ENCODE measurements at regions not wholly inside any gene's neighbourhood (a gene's known extent, or its start where the extent isn't known, plus 50 kb on each side); places are given as distances from the start of the nearest gene placed in this dataset.

DNA sequence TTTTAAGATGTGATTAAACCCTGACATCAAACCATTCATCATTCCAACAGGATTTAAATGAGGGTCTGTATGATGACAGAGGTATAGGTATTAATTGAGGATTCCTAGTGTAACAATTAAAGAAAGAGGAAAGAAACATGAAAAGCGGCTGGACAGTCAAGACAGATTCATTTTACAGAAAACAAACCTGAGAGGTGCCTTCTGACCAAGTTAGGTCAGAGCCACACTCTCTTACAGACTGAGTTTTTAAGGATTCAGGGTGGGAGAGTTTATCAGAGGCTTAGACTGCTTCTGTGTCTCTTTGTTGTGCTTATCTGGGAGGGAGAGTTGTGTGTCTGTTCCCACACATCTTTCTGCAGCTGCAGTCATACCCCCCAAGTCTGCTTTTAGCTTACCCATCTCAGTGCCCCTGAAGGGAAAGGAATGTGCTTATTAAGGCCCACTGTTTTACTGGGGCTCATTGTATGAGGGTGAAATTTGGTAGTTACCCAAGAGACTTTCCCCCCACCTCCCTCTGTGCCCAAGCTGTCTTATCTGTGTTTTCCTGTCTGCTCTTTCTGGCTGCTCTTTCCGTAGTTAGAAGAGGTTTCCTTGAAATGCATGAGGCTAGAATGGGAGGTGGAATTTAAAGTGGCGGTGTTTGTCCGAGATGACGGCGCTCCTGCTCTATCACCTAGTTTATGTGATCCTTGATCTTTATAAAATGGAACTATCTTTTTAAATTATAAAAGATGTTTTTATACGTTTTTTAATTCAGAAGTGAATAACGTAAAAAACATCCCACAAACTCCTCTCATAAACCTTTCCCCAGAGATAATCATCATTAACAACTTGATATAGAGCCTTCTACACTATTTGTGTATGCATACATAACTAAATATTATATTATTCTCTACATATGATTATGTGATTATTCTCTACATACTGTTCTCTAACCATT is 96.0 kb upstream of the TNFSF4 start (continued):
- TF ChIP-seq, protein P1, sequence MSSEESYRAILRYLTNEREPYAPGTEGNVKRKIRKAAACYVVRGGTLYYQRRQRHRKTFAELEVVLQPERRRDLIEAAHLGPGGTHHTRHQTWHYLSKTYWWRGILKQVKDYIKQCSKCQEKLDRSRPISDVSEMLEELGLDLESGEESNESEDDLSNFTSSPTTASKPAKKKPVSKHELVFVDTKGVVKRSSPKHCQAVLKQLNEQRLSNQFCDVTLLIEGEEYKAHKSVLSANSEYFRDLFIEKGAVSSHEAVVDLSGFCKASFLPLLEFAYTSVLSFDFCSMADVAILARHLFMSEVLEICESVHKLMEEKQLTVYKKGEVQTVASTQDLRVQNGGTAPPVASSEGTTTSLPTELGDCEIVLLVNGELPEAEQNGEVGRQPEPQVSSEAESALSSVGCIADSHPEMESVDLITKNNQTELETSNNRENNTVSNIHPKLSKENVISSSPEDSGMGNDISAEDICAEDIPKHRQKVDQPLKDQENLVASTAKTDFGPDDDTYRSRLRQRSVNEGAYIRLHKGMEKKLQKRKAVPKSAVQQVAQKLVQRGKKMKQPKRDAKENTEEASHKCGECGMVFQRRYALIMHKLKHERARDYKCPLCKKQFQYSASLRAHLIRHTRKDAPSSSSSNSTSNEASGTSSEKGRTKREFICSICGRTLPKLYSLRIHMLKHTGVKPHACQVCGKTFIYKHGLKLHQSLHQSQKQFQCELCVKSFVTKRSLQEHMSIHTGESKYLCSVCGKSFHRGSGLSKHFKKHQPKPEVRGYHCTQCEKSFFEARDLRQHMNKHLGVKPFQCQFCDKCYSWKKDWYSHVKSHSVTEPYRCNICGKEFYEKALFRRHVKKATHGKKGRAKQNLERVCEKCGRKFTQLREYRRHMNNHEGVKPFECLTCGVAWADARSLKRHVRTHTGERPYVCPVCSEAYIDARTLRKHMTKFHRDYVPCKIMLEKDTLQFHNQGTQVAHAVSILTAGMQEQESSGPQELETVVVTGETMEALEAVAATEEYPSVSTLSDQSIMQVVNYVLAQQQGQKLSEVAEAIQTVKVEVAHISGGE (CRISPR knock-in tag; IDR thresholded peaks at IDR 0.05) = peak in 1 of 3 experiments; percentile 50; a peak in 1 of 6 replicates
- TF ChIP-seq MLLT1 (IDR thresholded peaks at IDR 0.05) = peak; percentile 61 to 64; a peak in 3 of 4 replicates
- peak in 1 of 2 experiments; percentile 40; a peak in 1 of 4 replicates for TF ChIP-seq RCOR1 (IDR thresholded peaks at IDR 0.05; ENCODE audit: borderline replicate concordance in 1 of 2, low read depth in 2 of 2, low read length in 2 of 2)
- TF ChIP-seq ZBTB17 (CRISPR knock-in tag; IDR thresholded peaks at IDR 0.05) = no peak
- no peak for TF ChIP-seq NELFE (IDR thresholded peaks at IDR 0.05; ENCODE audit: insufficient read depth, insufficient read length)
- TF ChIP-seq ATF7 (IDR thresholded peaks at IDR 0.05) = peak; percentile 27; the same call in 1 of the 2 replicates
- TF ChIP-seq RAD51 (IDR thresholded peaks at IDR 0.05; ENCODE audit: borderline replicate concordance, low read depth) = no peak; the same call in 1 of the 2 replicates
- TF ChIP-seq KDM4B (IDR thresholded peaks at IDR 0.05; ENCODE audit: borderline replicate concordance in 2 of 2, low read depth in 1 of 2) = no peak
- TF ChIP-seq HMG20A (CRISPR knock-in tag; conservative IDR thresholded peaks at IDR 0.05) = 0 out of 2 replicates have a peak, but pooled peaks have one; percentile 42
- TF ChIP-seq SMARCE1 (IDR thresholded peaks at IDR 0.05) = peak; percentile 91
- TF ChIP-seq EP400 (IDR thresholded peaks at IDR 0.05) = peak; percentile 50
- no peak for TF ChIP-seq KLF13 (tag; IDR thresholded peaks at IDR 0.05; ENCODE audit: borderline replicate concordance, low read depth)
- peak; percentile 67 for TF ChIP-seq ZBTB2 (IDR thresholded peaks at IDR 0.05)
- TF ChIP-seq CBX3 (IDR thresholded peaks at IDR 0.05; ENCODE audit: borderline replicate concordance in 1 of 2, low read length in 2 of 2) = no peak; a peak in 1 of 3 replicates
- TF ChIP-seq RBM39 (optimal IDR thresholded peaks at IDR 0.05; ENCODE audit: low read depth, low read length) = no peak
- peak; percentile 67 for TF ChIP-seq EHMT2 (IDR thresholded peaks at IDR 0.05)
- peak in 1 of 2 experiments; percentile 43; a peak in 1 of 4 replicates for TF ChIP-seq NRF1 (conservative IDR thresholded peaks at IDR 0.05 in 1 of 2, IDR thresholded peaks at IDR 0.05 in 1 of 2)
- TF ChIP-seq GATAD2A (IDR thresholded peaks at IDR 0.05) = peak; percentile 97
- TF ChIP-seq ZNF77 (CRISPR knock-in tag; IDR thresholded peaks at IDR 0.05) = no peak
- peak; percentile 41; the same call in 1 of the 2 replicates for TF ChIP-seq ETV5 (CRISPR knock-in tag; IDR thresholded peaks at IDR 0.05; ENCODE audit: low read depth)
- no peak for TF ChIP-seq ELF1 (tag; IDR thresholded peaks at IDR 0.05)
- no peak for TF ChIP-seq SRSF9 (IDR thresholded peaks at IDR 0.05; ENCODE audit: borderline replicate concordance, low read depth, low read length)
